ENCODE measurements at regions not wholly inside any gene's neighbourhood (a gene's known extent, or its start where the extent isn't known, plus 50 kb on each side); places are given as distances from the start of the nearest gene placed in this dataset.

DNA sequence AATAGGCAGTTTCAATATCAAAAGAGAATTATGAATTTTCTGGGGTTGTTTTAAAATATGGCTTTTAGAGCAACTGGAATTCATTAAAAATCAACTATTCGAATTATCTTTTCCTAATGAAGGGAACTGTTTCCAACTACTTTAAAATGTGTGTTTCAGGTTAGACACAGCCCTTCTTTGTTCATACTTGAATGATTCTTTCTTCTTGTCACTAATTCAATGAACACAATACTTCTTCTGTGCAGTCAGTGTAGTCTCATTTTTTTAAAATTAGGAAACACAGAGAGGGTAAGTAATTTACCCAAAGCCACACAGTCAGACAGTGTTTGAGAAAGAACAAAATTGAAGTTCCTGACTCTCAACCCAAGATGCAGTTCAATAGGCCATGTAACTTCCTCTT is 414.0 kb downstream of the CCDC91 start:
- TF ChIP-seq ZNF433 (tag by site-specific recombination; IDR thresholded peaks at IDR 0.05; ENCODE audit: low read depth) (no peak), ZNF121 (tag by site-specific recombination; IDR thresholded peaks at IDR 0.05) (no peak), ZNF747 (tag by site-specific recombination; IDR thresholded peaks at IDR 0.05) (no peak), ZNF548 (tag by site-specific recombination; IDR thresholded peaks at IDR 0.05) (no peak), ZNF174 (tag by site-specific recombination; IDR thresholded peaks at IDR 0.05) (no peak), ZNF449 (tag by site-specific recombination; IDR thresholded peaks at IDR 0.05) (no peak), ELK4 (IDR thresholded peaks at IDR 0.05; ENCODE audit: borderline replicate concordance, low read depth, low read length) (no peak), ZNF146 (tag by site-specific recombination; IDR thresholded peaks at IDR 0.05) (no peak)
- TF ChIP-seq, protein P1, sequence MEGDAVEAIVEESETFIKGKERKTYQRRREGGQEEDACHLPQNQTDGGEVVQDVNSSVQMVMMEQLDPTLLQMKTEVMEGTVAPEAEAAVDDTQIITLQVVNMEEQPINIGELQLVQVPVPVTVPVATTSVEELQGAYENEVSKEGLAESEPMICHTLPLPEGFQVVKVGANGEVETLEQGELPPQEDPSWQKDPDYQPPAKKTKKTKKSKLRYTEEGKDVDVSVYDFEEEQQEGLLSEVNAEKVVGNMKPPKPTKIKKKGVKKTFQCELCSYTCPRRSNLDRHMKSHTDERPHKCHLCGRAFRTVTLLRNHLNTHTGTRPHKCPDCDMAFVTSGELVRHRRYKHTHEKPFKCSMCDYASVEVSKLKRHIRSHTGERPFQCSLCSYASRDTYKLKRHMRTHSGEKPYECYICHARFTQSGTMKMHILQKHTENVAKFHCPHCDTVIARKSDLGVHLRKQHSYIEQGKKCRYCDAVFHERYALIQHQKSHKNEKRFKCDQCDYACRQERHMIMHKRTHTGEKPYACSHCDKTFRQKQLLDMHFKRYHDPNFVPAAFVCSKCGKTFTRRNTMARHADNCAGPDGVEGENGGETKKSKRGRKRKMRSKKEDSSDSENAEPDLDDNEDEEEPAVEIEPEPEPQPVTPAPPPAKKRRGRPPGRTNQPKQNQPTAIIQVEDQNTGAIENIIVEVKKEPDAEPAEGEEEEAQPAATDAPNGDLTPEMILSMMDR (tag by site-specific recombination; IDR thresholded peaks at IDR 0.05), result no peak
- TF ChIP-seq, protein P2, sequence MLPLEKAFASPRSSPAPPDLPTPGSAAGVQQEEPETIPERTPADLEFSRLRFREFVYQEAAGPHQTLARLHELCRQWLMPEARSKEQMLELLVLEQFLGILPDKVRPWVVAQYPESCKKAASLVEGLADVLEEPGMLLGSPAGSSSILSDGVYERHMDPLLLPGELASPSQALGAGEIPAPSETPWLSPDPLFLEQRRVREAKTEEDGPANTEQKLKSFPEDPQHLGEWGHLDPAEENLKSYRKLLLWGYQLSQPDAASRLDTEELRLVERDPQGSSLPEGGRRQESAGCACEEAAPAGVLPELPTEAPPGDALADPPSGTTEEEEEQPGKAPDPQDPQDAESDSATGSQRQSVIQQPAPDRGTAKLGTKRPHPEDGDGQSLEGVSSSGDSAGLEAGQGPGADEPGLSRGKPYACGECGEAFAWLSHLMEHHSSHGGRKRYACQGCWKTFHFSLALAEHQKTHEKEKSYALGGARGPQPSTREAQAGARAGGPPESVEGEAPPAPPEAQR (tag by site-specific recombination; IDR thresholded peaks at IDR 0.05), result no peak

Measured in HEK293 (cell line).